ENCODE measurements at regions not wholly inside any gene's neighbourhood (a gene's known extent, or its start where the extent isn't known, plus 50 kb on each side); places are given as distances from the start of the nearest gene placed in this dataset.

- Mint-ChIP-seq H3K4me1 (no peaks in the 10 kb centered on the region), H3K27me3 (ENCODE audit: low read depth) (no peaks in the 10 kb centered on the region), H3K4me3 (no peak overlapping the region), H3K36me3 (ENCODE audit: low read depth) (no peaks in the 10 kb centered on the region), H3K9me3 (no peaks in the 10 kb centered on the region), H3K27ac (no peak overlapping the region)
- peak; percentile 74 to 84 (median 77) for TF ChIP-seq CTCF (IDR thresholded peaks at IDR 0.05; ENCODE audit: unreplicated experiment in 3 of 3)
Measured at GRCh38 chr4:141307241-141307689, 86.6 kb downstream of the ZNF330 start.

- no peaks in the 10 kb centered on the region for H3K4me1 Mint-ChIP-seq
Measured at GRCh38 chr4:141309874-141310273, 89.2 kb downstream of the ZNF330 start.

GRCh38 chr4:141311246-141312204 lies 90.8 kb downstream of the ZNF330 start:
- no peak overlapping the region for H3K4me3 Mint-ChIP-seq

More at GRCh38 chr4:141309874-141310273, 89.2 kb downstream of the ZNF330 start:
- no peak overlapping the region for H3K27ac Mint-ChIP-seq
- no peak overlapping the region for H3K4me3 Mint-ChIP-seq
- H3K9me3 Mint-ChIP-seq, result no peaks in the 10 kb centered on the region
- TF ChIP-seq CTCF (IDR thresholded peaks at IDR 0.05; ENCODE audit: unreplicated experiment in 3 of 3), result no peak
- no peaks in the 10 kb centered on the region for H3K36me3 Mint-ChIP-seq (ENCODE audit: low read depth)
- peaks cover 4% of the 10 kb centered on the region for H3K27me3 Mint-ChIP-seq (ENCODE audit: low read depth)

GRCh38 chr4:141314627-141315026 lies 93.9 kb downstream of the ZNF330 start:
- Mint-ChIP-seq H3K4me3 (no peak overlapping the region), H3K27me3 (ENCODE audit: low read depth) (peaks cover 4% of the 10 kb centered on the region), H3K9me3 (no peaks in the 10 kb centered on the region), H3K27ac (no peak overlapping the region), H3K36me3 (ENCODE audit: low read depth) (no peaks in the 10 kb centered on the region), H3K4me1 (no peaks in the 10 kb centered on the region)
- TF ChIP-seq CTCF (IDR thresholded peaks at IDR 0.05; ENCODE audit: unreplicated experiment in 3 of 3), result no peak

More at GRCh38 chr4:141311246-141312204, 90.8 kb downstream of the ZNF330 start:
- Mint-ChIP-seq H3K36me3 (ENCODE audit: low read depth) (no peaks in the 10 kb centered on the region), H3K4me1 (no peaks in the 10 kb centered on the region), H3K27me3 (ENCODE audit: low read depth) (peaks cover 4% of the 10 kb centered on the region), H3K9me3 (no peaks in the 10 kb centered on the region), H3K27ac (no peak overlapping the region)
- TF ChIP-seq CTCF (IDR thresholded peaks at IDR 0.05; ENCODE audit: unreplicated experiment in 3 of 3), result no peak

GRCh38 chr4:141328560-141329173 lies 108.0 kb downstream of the ZNF330 start:
- peaks cover 5% of the 10 kb centered on the region for H3K4me1 Mint-ChIP-seq
- no peaks in the 10 kb centered on the region for H3K36me3 Mint-ChIP-seq (ENCODE audit: low read depth)
- no peak for TF ChIP-seq CTCF (IDR thresholded peaks at IDR 0.05; ENCODE audit: unreplicated experiment in 3 of 3)
- H3K27me3 Mint-ChIP-seq (ENCODE audit: low read depth), result peaks cover 4% of the 10 kb centered on the region
- no peak overlapping the region for H3K4me3 Mint-ChIP-seq
- H3K27ac Mint-ChIP-seq, result no peak overlapping the region
- H3K9me3 Mint-ChIP-seq, result no peaks in the 10 kb centered on the region
